ENCODE measurements at regions not wholly inside any gene's neighbourhood (a gene's known extent, or its start where the extent isn't known, plus 50 kb on each side); places are given as distances from the start of the nearest gene placed in this dataset.
"Not testable (repeated sequence)": the region's sequence is repeated elsewhere in the genome, so short reads cannot be mapped to it uniquely, and the experiment has no call there.

DNA sequence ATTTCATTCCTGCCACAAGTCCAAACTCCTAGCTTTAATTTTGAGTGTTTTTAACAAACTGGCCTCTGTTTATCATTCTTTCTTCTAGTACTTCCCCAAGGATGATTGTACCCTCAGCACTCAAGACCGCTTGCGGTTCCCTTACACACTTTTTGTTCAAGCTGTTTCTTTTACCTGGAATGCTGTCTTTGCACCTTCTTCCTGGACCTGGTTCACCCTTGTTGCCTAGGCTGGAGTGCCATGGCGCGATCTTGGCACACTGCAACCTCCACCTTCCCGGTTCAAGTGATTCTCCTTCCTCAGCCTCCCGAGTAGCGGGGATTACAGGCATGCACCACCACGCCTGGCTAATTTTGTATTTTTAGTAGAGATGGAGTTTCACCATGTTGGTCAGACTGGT lies 151.7 kb downstream of the OR4F15 start:
- H3F3A ChIP-seq (ENCODE audit: insufficient read depth); H3K9ac ChIP-seq; H4K20me1 ChIP-seq (ENCODE audit: insufficient read depth); H2AFZ ChIP-seq; H3K9me2 ChIP-seq (ENCODE audit: insufficient read depth); H3K27ac ChIP-seq; H3K27me3 ChIP-seq (replicated peaks; ENCODE audit: insufficient read depth); H3K36me3 ChIP-seq (ENCODE audit: low read depth); DNase-seq; in situ Hi-C loops (cut with MboI); H3K4me1 ChIP-seq (ENCODE audit: insufficient read depth); H3K4me2 ChIP-seq (ENCODE audit: unreplicated experiment); H3K9me3 ChIP-seq (ENCODE audit: low read depth); H3K4me3 ChIP-seq: not testable (repeated sequence)
- H3K79me2 ChIP-seq (ENCODE audit: insufficient read depth), result peaks cover 19% of the 10 kb centered on the region
- 95 to 98% methylated on average over 7 to 8 of the region's 8 CpGs for WGBS, 2 experiments (ENCODE audit: low coverage in 1 of 2, low lambda C conversion rate in 2 of 2, missing lambda C conversion rate in 2 of 2)

DNA sequence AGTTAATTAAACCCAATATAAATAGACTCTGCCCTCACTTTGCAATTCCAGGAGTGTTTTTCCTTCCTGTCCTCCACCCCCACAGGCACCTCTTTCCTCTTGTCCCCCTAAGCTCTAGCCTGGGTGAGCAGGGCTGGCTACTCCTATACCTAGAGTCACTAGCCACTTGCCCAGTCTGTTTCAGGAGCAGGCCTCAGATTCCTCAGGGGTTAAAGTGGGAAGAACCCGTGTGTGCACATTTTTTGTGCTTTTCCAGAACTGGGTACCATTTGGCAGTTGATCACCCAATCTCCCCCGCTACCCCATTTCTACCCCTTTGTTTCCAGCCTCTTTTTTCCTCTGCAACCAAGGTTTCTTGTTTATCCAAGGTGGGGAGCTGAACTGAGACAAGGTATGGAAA lies 153.4 kb downstream of the OR4F15 start:
- H3K9me2 ChIP-seq (ENCODE audit: insufficient read depth); in situ Hi-C loops (cut with MboI); H3K4me2 ChIP-seq (ENCODE audit: unreplicated experiment); H4K20me1 ChIP-seq (ENCODE audit: insufficient read depth); H3K9ac ChIP-seq; H3K36me3 ChIP-seq (ENCODE audit: low read depth); H3F3A ChIP-seq (ENCODE audit: insufficient read depth); DNase-seq; H3K4me1 ChIP-seq (ENCODE audit: insufficient read depth); H3K9me3 ChIP-seq (ENCODE audit: low read depth); H3K27me3 ChIP-seq (replicated peaks; ENCODE audit: insufficient read depth); H3K27ac ChIP-seq; H3K4me3 ChIP-seq; H2AFZ ChIP-seq: not testable (repeated sequence)
- WGBS, 2 experiments (ENCODE audit: low coverage in 1 of 2, low lambda C conversion rate in 2 of 2, missing lambda C conversion rate in 2 of 2), result 74 to 78% methylated on average over 2 of the region's 2 CpGs
- peaks cover 19% of the 10 kb centered on the region for H3K79me2 ChIP-seq (ENCODE audit: insufficient read depth)

DNA sequence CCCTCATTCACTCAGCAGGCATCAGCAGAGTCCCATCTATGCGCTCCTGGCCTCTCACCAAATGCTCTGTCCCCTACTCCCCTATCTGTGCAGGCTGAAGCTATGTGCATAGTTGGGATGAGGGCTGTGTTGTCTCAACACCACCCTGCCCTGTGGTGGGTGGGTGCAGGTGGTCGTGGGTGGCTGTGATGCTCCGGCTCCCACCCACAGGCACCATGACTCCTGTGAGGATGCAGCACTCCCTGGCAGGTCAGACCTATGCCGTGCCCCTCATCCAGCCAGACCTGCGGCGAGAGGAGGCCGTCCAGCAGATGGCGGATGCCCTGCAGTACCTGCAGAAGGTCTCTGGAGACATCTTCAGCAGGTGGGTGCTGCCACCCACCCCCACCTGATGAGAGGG lies 153.9 kb downstream of the OR4F15 start:
- H3K27me3 ChIP-seq (replicated peaks; ENCODE audit: insufficient read depth); H3F3A ChIP-seq (ENCODE audit: insufficient read depth); H4K20me1 ChIP-seq (ENCODE audit: insufficient read depth); H2AFZ ChIP-seq; H3K9ac ChIP-seq; H3K27ac ChIP-seq; DNase-seq; H3K9me2 ChIP-seq (ENCODE audit: insufficient read depth); H3K36me3 ChIP-seq (ENCODE audit: low read depth); H3K9me3 ChIP-seq (ENCODE audit: low read depth); in situ Hi-C loops (cut with MboI); H3K4me3 ChIP-seq; H3K4me1 ChIP-seq (ENCODE audit: insufficient read depth); H3K4me2 ChIP-seq (ENCODE audit: unreplicated experiment): not testable (repeated sequence)
- WGBS, 2 experiments (ENCODE audit: low coverage in 1 of 2, low lambda C conversion rate in 2 of 2, missing lambda C conversion rate in 2 of 2), result 95 to 96% methylated on average over 8 of the region's 8 CpGs
- peaks cover 19% of the 10 kb centered on the region for H3K79me2 ChIP-seq (ENCODE audit: insufficient read depth)

DNA sequence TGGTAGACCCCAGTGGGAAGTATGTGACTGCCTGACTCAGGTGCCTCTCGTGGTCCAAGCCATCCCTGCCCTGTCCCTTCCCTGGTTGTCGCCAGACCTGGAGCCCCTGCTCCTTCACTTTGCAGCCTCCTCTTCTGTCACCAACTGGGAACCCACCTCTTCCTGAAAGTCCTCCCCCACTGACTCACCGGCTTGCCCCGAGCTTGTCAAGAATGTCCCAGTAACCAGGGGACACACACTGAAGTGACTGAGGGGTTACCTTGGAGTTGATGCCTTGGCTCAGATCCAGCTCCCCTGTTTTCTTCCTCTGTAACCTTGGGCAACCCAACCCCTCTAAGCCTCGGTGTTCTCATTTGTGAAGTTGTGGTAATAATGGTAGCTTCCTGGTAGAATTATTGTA lies 155.4 kb downstream of the OR4F15 start:
- H3K9ac ChIP-seq; H3K4me2 ChIP-seq (ENCODE audit: unreplicated experiment); in situ Hi-C loops (cut with MboI); H3K27ac ChIP-seq; H3K4me1 ChIP-seq (ENCODE audit: insufficient read depth); H4K20me1 ChIP-seq (ENCODE audit: insufficient read depth); H3K9me3 ChIP-seq (ENCODE audit: low read depth); H3K4me3 ChIP-seq; DNase-seq; H3K9me2 ChIP-seq (ENCODE audit: insufficient read depth); H3F3A ChIP-seq (ENCODE audit: insufficient read depth); H3K27me3 ChIP-seq (replicated peaks; ENCODE audit: insufficient read depth); H3K36me3 ChIP-seq (ENCODE audit: low read depth); H2AFZ ChIP-seq: not testable (repeated sequence)
- 85 to 93% methylated on average over 3 of the region's 5 CpGs for WGBS, 2 experiments (ENCODE audit: low coverage in 1 of 2, low lambda C conversion rate in 2 of 2, missing lambda C conversion rate in 2 of 2)
- H3K79me2 ChIP-seq (ENCODE audit: insufficient read depth), result peaks cover 19% of the 10 kb centered on the region

DNA sequence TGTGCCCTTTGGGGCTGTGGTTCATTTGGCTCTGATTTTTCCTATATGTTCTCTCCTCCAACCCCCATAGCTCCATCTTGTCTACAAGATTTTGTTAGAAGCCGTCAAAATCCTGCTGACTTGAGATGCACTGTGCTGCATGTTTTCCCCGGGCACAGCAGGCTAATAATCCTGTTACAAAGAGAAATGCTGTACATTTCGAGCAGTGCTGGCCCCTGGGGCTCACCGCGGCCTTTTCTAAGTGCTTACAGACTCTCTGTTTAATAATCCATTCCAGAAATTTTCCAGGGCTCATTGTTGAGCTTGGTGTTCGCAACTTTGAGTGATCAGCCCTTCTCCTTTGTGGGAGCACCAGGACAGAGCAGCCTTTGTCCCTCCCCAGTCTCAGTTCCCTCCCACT lies 158.6 kb downstream of the OR4F15 start:
- H3K4me2 ChIP-seq (ENCODE audit: unreplicated experiment); H3K79me2 ChIP-seq (ENCODE audit: insufficient read depth); H3K27me3 ChIP-seq (replicated peaks; ENCODE audit: insufficient read depth); H3K27ac ChIP-seq; H4K20me1 ChIP-seq (ENCODE audit: insufficient read depth); H3K9me3 ChIP-seq (ENCODE audit: low read depth); H3K9ac ChIP-seq; H3F3A ChIP-seq (ENCODE audit: insufficient read depth); DNase-seq; H3K9me2 ChIP-seq (ENCODE audit: insufficient read depth); H3K4me1 ChIP-seq (ENCODE audit: insufficient read depth); H3K4me3 ChIP-seq; H2AFZ ChIP-seq; H3K36me3 ChIP-seq (ENCODE audit: low read depth); in situ Hi-C loops (cut with MboI): not testable (repeated sequence)
- WGBS, 2 experiments (ENCODE audit: low coverage in 1 of 2, low lambda C conversion rate in 2 of 2, missing lambda C conversion rate in 2 of 2), result 61 to 80% methylated on average over 1 to 3 of the region's 6 CpGs

DNA sequence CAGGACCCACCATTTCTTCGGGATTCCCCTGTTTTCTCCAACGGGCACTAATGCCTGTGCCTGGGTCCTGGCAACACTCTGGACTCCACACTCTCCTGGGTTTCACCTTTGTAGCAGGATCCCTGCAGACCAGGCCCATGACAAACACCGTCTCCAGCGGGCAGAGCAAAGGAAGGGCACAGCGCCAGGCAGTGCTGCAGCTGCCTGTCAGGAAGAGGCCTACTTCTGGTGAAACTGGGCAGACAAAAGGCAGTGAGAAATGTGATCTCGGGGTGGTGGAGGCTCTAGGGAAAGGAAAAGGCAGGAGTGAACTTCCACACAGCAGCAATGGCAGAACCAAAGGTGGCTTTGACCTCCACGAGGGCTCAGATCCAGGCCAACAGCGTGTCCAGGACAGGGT lies 165.3 kb downstream of the OR4F15 start:
- H3K27ac ChIP-seq; H3K9me2 ChIP-seq (ENCODE audit: insufficient read depth); H4K20me1 ChIP-seq (ENCODE audit: insufficient read depth); DNase-seq; H3K27me3 ChIP-seq (replicated peaks; ENCODE audit: insufficient read depth); H3K9ac ChIP-seq; H3K79me2 ChIP-seq (ENCODE audit: insufficient read depth); H3K9me3 ChIP-seq (ENCODE audit: low read depth); in situ Hi-C loops (cut with MboI); H3K4me1 ChIP-seq (ENCODE audit: insufficient read depth); H3K4me3 ChIP-seq; H3K4me2 ChIP-seq (ENCODE audit: unreplicated experiment); H2AFZ ChIP-seq; H3F3A ChIP-seq (ENCODE audit: insufficient read depth); H3K36me3 ChIP-seq (ENCODE audit: low read depth): not testable (repeated sequence)
- no CpG with 5 or more reads among the region's 8 CpGs for WGBS, 2 experiments (ENCODE audit: low coverage in 1 of 2, low lambda C conversion rate in 2 of 2, missing lambda C conversion rate in 2 of 2)

DNA sequence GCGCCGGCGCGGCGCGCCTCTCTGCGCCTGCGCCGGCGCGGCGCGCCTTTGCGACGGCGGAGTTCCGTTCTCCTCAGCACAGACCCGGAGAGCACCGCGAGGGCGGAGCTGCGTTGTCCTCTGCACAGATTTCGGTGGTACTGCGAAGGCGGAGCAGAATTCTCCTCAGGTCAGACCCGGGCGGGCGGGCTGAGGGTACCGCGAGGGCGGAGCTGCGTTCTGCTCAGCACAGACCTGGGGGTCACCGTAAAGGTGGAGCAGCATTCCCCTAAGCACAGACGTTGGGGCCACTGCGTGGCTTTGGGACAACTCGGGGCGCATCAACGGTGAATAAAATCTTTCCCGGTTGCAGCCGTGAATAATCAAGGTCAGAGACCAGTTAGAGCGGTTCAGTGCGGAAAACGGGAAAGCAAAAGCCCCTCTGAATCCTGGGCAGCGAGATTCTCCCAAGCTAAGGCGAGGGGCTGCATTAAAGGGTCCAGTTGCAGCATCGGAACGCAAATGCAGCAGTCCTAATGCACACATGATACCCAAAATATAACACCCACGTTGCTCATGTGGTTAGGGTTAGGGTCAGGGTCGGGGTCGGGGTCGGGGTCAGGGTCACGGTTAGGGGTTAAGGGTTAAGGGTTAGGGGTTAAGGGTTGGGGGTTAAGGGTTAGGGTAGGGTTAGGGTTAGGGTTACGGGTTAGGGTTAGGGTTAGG lies 168.4 kb downstream of the OR4F15 start:
- H3K9me2 ChIP-seq (ENCODE audit: insufficient read depth); H3K27ac ChIP-seq; H3K27me3 ChIP-seq (replicated peaks; ENCODE audit: insufficient read depth); H3K4me3 ChIP-seq; H3F3A ChIP-seq (ENCODE audit: insufficient read depth); H4K20me1 ChIP-seq (ENCODE audit: insufficient read depth); H3K9ac ChIP-seq; H3K9me3 ChIP-seq (ENCODE audit: low read depth); H3K4me1 ChIP-seq (ENCODE audit: insufficient read depth); H3K36me3 ChIP-seq (ENCODE audit: low read depth); H2AFZ ChIP-seq; H3K79me2 ChIP-seq (ENCODE audit: insufficient read depth); H3K4me2 ChIP-seq (ENCODE audit: unreplicated experiment); in situ Hi-C loops (cut with MboI): not testable (repeated sequence)
- WGBS, 2 experiments (ENCODE audit: low coverage in 1 of 2, low lambda C conversion rate in 2 of 2, missing lambda C conversion rate in 2 of 2), result 77 to 81% methylated on average over 35 to 53 of the region's 53 CpGs
- DNase-seq, result peak; percentile 41

All from GM23248 (cell line).